SIG-M5 treated with dmso at 0.1 percent for 504 hours (cell line): ENCODE measurements at regions not wholly inside any gene's neighbourhood (a gene's known extent, or its start where the extent isn't known, plus 50 kb on each side); places are given as distances from the start of the nearest gene placed in this dataset.
"Not testable (repeated sequence)": the region's sequence is repeated elsewhere in the genome, so short reads cannot be mapped to it uniquely, and the experiment has no call there.

Source experiments
- DNase-seq: peaks from one replicate; lab custom pipeline; 2025; ENCODE audit not compliant: unreplicated experiment; lab: John Stamatoyannopoulos, UW

DNA sequence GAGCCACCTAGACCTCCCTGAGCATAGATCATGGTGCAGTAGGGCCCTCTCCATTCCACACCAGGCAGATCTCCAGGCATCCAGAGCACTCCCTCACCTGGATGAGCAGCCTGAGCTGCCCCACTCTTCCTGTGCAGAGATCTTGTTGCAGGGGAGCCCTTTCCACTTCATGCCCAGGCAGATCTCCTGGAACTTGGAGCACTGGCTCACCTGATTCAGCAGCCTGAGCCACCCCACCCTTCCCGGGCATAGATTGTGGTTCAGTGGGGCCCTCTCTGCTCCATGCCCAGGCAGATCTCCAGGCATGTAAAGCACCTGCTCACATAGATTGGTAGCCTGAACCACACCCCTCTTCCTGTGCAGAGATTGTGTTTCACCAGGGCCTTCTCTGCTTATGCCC lies 78.0 kb downstream of the SEC16B start:
- no peak for DNase-seq

DNA sequence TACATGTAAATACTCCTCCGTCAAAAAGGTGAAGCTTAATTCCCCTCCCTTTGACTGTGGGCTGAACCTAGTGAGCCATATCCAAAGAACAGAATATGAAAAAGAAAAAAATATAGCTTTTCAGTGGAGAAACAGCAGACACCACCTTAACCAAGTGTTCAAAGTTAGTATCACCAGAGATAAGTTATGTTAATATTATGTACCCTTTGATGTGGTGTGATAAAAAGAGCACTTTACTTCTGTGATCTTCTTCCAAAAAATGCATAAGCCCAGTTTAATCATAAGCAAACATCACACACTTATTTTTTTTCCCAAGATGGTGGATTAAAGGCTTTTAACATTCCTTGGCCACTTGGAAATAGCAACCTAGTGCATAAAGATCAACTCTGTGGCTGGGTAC lies 79.4 kb downstream of the SEC16B start:
- no peak for DNase-seq

DNA sequence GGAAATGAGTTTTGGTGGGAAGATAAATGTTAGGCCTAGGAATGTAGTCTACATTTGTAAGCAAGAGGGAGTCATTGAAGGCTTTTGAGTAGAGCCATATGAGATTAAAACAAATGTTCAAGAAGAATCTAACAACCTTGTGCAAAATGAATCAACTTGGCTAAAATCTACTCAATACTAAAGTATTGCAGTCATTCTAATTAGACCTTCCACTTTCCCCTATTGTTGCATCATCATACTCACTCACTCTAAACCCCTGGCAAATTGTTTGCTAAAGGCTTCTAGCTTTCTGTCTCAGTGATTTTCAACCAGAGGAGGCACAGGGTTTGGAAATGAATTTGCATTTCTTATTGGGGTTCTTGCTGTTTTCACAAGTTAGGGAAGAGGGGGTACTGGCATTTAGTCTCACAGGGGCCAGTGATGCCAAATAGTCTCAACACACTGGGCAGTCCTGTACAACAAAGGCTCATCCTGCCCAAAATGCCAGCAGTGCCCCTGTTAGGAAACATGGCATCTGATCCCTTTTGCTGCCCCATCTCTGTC lies 85.3 kb downstream of the SEC16B start:
- no peak for DNase-seq

DNA sequence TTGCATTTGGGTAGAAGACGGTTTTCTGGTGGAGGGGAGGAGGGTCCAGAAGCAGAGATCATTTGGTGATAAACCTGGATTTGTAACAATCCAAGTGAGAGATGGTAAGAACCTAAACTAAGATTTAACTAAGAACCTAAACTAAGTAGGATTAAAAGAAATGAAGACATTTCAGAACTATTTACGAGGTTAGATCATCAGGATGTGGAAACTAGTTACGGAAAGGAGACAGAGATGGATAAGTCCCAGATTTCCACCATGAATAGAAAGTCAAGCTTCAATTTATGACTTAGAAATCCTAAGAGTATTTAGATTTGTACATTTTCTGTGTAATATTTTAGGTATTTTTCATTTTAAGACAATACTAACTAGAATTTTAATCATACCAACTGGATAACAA lies 86.3 kb downstream of the SEC16B start:
- no peak for DNase-seq

DNA sequence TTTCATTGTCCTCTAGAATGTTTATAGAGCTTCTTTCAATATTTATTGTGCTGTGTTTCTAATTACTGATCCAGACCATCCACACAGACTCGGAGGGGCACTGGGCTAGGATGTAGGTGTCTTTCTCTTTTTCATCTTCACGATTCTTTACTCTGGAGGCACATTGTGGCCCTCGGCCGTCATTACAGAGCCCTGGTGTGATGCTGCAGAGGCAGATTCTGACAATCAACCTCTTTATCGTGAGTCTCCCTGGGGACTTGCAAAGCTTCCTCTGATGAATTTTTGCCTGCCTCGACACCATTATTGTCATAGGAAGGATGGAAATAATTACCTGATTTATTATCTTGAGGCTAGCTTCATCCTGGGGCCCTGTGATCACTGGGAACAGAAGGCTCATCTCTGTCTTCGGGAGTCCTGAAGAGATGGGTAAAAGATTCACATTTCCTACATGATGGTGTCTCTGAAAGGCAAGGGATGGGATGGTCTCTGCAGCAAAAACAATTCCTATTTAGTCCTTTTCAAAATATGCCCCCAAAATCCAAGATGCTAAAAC lies 89.4 kb downstream of the SEC16B start:
- DNase-seq = no peak

DNA sequence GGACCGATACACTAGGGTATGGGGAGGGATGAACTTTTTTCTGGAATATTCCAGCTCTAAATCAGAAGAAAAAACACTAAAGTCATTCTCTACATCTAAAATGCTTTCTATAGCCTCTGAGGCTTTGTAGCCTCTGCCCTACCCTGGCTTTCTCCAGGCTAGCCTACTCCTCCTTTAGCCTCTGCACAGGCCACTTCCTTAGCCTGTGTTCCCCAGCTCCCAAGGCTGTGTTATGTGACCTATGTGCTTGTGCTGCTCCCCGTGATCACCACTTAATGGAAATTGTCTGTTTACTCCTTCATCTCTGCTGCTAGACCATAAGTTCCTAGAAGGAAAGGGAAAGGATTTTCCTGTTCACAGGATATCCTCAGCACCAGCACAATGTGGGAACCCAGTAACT lies 92.8 kb downstream of the SEC16B start:
- DNase-seq = no peak

DNA sequence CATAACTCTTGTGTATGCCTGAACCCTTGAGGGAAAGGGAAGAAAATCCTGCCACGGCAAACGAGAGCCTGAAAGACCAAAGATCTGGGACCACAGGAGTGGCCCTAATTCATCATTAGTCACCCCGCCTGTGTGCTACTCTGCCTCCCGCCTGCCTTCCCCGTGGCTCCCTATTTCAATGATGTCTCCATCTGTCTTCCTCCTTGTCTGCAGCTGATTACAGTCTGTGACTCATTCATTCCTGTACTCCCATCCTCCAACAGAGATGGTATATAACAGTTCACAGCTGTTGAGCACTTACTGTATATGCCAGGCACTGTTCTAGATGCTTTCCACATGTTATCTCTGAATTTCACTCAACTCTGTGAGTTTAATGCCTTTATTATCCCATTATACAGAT lies 96.6 kb downstream of the SEC16B start:
- DNase-seq = no peak

DNA sequence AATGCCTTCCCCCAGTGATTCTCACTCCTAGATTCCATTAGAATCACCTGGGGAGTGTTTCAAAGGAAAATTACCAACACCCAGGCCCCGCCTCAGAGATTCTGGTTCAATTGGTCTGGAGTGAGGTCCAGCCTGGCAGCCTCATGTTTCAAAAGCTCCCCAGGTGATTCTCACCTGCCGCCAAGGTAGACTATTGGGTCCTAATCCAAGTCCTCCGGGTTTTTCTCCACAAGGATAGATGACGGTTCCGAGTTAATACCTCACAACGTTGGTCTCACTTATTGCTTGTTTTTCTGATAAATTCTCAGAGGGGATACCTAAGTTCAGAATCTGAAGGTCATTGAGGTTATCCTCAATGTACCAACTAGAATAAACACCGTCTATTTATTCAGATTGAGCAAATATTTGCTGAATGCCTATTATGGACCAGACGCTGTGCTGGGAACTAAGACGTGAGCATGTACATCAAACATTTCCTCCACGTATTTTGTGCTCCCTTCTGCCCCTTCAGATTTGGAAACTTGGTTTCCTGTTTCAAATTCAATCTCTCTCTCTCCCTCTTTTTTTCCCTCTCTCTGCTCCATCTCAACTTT lies 97.5 kb downstream of the SEC16B start:
- DNase-seq = no peak

DNA sequence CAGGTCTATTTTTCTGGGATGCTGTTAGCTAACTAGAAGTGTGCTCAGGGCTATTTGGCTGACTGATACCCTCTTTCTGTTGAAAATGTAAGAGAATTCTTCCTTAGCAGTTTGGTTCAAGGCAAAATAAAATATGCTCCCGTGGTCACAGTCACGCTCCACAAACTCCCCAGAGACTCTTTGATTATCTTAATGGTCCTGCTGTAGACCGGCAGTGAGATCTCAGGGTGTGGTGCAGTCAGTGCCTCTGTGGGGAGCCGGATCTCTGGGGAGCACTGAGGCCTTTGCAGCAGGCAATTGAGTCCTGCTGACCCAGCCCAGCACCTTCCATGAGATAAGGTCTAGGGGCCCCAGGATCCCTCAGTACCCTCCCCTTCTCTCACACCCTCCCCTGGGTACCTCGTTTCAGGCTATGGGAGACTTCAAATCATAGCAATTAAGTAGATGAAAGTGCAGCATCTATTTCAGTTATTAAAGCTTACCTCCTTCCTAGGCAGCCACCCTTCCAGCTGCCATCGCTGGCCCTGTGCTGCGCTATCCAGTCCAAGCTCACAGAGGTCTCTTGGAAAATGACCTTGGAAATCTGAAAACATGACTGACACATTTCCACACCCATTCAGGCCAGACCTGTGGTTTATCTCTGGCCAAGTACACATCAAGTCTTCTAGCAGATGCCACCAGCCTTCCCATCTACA lies 98.1 kb downstream of the SEC16B start:
- no peak for DNase-seq

DNA sequence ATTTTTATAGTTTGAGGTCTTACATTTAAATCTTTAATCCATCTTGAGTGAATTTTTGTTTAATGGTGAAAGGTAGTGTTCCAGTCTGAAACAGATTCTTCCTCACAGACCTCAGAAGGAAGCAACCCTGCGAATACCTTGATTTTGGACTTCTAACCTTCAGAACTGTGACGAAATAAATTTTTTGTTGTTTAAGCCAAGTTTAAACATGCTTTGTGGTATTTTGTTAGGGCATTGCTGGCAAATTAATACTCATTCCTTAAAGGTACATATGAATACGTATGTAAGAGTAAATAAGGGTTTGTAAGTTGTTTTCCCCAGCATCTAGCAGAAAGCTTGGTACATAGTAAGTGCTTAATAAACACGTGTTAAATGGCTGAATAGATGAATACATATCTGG lies 100.3 kb downstream of the SEC16B start:
- no peak for DNase-seq

DNA sequence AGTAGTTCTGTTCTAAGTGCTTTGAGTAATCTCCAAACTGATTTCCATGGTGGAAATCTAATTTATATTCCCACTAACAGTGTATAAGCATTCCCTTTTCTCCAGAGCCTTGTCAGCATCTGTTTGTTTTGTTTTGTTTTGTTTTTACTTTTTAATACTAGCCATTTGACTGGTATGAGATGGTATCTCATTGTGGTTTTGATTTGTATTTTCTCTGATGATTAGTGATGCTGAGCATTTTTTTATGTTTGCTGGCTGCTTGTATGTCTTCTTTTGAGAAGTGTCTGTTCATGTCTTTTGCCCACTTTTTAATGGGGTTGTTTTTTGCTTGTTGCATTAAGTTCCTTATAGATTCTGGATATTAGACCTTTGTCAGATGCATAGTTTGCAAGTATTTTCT lies 100.8 kb downstream of the SEC16B start:
- DNase-seq = not testable (repeated sequence)

DNA sequence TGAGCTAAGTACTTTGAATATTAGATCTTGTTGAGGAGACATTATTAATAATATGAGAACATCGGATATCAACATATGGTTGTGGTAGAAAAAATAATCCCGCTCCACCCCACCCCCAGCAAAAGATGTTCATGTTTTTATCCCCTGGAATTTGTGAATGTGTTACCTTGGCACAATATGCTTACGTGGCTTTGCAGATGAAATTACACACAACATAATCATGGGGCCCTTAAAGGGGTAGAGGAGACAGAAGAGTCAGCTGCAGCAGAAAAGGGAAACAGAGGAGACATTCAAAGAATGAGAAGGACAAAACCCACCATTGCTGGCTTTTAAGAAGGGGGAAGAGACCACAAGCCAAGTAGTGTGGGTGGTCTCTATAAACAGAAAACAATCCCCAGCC lies 104.1 kb downstream of the SEC16B start:
- no peak for DNase-seq

DNA sequence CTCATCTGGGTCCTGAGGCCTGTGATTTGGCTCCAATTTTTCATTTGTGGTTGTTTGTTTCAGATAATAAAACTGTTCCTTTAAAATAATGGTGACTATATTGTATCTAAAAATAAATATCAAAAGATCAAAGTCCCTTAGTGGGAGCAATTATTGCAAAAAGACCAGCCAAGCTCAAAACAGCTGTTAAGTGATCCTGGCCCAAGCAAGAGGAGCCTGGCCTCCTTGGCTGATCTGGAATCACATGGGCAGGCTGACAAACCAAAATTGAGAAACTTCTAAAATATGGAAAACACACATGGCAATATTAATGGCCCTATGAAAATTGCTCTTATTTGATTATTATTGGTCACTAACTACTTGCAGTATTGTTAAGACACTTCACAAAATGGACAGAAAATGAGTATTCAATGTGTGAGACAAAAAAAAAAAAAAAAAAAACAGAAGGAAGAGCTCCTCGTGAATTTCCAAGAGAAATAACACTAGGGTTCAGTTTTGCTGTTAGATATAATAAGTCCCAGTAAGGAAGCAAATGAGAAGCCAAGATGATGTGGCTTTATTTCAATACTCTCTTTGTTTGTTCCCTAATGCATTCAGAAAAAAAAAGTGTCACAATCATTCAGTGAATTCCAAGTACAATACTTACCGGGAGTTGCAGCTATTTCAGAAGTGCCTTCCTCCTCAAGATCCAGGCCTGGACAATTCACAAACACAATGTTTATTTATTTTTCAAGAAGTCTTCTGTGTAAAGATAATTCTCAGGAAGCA lies 105.1 kb downstream of the SEC16B start:
- no peak for DNase-seq

DNA sequence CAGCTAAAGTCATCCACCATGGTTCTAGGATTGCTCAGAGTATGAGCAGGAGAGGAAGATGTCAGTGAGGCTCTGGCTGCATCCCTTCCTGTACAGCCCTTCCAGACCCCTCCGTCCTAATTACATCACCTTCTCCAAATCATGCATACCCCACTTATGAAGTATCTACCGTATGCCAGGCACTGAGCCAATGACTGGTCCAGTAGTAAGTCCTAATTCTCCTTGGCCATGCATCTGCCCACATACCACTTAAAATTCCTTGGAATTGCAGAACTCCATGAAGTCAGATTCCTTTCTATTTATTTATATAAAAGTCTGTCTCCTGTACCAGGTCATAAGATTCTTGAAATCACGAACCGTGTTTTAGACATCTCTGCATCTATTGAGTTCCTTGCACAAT lies 106.1 kb downstream of the SEC16B start:
- DNase-seq = no peak

DNA sequence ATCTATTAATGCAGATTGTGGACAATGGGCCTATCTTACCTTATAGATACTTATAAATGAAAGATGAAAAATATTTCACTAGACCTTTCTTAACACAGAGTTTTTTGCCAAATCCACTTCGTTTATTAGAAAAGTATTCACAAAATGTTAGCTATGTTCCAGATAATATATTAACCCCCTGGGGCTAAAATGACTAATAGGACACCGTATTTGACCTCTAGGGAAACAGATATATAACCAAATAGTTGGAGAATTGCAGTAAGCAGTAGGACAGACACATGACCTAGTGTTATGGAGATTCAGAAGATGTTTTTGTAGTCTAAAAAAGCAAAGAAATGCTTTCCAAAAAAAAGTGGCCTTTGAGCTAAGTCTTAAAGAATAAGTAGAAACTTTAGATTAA lies 106.9 kb downstream of the SEC16B start:
- no peak for DNase-seq

DNA sequence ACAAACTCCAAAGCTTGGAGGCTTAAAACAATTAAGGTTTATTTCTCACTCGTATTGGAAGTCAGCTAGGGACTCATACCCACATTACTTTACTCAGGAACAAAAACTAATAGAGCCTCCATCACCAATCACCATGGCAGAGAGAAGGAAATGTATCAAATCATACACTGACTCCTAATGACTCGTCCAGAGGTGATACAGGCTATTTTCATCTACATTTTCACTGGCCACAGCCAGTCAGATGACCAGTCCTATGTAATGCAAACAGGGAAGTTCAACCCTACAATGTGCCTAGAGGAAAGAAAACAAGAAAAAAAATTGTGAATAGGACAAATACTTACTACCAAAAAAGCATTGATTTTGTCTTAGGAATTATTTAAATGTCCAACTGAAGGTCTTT lies 110.3 kb downstream of the SEC16B start:
- no peak for DNase-seq

DNA sequence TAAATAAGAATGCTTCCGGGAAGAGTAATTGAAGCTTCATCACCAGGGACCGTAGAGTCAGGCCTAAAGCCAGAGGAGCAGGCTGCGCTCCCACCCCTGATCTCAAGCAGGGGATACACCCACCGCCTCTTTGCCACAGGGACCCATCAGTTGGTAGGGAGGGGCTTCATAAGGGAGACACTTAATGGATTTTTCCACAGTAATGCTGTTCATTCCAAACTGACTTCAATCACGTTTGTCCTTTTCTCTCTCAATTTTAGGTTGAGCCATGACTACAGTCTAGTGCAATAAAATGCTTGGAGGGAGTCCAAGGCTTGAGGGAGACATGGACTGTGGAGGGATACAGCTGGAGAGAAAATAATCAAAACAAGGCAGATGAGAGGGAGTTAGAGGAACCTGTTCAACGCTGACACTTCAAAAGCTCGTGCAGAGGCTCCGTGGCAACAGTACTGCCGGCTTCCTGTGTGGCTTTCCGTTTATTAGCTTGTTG lies 111.5 kb downstream of the SEC16B start:
- DNase-seq = no peak

DNA sequence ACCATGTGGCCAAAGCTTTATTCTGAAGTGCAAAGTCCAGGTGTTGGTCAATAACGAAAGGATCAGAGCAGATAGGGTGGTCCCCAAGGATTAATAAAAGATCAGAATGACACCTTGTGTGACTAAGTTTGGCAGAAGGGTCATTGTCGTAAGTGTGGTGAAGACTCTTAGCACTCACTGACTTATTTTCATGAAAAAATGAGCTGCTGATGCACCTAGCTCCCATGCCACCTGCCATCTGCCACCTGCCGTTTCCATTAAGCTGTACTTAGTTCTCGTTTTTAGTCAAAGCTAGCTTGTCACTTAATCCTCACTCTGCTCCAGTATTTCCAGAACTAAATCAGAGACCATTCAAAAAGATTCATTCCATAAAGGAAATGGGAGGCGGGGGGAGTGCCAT lies 112.6 kb downstream of the SEC16B start:
- no peak for DNase-seq

DNA sequence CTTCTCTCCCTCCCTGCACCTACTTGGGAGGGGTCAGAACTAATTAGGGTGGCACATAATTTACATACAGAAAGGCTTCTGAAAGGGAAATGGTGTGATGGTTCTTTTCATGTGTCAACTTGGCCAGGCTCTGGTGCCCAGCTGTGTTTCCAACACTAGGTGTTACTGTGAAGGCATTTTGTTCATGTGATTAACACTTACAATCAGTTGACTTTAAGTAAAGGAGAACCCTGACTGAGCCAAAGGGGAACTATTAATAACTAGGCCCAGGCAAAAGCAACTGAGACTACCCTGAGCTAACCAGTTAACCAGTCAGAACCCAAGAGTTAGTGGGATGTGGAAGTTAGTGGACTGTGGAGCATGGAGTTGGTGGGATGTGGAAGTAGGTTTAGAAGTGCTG lies 114.9 kb downstream of the SEC16B start:
- DNase-seq = no peak

DNA sequence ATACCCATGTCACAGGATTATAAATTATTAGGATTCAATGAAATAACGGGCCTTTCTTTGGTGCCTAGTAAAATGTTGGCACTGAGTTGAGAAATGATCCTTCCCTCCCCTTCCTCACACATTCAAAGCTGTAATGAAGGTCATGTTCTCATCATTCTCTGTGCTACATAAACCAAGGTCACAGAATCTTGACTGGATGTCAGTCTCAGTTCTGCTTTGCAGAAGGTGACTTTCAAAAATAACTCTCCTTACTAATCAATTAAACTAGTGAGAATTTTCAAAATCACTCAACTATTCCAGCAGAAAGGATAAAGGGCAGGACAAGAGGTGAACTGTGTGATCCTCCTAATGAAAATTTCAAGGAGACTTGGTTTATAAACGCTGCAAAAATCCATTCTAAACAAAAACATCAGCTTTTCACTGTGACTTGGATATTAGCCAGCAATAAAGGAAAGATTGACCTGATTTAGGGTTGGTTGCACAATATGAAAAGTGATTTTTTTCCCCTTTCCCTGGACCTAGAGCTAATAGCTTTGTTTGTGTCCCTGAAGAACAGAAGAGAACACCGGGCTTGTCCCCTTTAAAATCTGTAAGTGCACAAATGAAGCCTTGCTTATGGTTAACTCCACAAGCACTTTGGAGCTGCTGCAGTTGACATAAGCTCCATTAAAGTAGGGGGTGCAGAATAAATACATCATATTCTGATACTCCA lies 120.1 kb downstream of the SEC16B start:
- DNase-seq = no peak

DNA sequence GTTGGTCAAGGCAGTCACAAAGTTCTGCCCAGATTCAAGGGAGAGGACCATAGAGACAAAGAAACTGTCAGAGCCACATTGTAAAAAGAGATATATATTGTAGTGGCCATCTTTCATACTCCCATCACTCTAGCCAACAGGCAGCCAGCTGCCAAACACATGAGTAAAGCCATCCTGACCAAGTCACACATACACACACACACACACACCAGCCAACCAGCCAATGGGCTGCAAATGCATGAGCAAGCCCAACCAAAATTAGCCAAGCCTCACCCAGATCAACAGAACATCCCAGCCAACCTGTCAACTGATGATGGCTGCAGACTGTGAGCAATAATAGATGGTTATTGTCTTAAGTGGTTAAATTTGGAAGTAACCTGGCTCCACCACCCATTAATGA lies 120.7 kb downstream of the SEC16B start:
- DNase-seq = no peak
